ENCODE measurements at regions not wholly inside any gene's neighbourhood (a gene's known extent, or its start where the extent isn't known, plus 50 kb on each side); places are given as distances from the start of the nearest gene placed in this dataset.

DNA sequence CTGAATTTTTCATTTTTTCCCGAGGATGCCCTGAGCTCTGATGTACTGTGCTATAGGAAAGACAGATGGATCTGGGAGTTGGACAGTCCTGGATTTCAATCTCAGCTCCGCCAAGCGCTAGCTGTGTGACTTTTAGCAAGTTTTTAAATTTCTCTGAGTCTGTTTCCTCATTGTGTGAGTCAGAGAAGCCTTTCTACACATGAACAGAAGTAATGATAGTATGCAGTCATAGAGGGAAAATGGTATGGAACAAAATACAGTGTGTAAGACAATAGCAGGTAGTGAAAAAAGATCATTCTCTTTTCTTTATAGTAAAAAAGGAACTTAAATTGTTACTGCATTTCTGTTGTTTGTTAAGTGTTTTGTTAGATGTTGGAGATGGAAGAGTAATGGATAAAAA lies 52.4 kb upstream of the PPM1B start:
- TF ChIP-seq, protein P1, sequence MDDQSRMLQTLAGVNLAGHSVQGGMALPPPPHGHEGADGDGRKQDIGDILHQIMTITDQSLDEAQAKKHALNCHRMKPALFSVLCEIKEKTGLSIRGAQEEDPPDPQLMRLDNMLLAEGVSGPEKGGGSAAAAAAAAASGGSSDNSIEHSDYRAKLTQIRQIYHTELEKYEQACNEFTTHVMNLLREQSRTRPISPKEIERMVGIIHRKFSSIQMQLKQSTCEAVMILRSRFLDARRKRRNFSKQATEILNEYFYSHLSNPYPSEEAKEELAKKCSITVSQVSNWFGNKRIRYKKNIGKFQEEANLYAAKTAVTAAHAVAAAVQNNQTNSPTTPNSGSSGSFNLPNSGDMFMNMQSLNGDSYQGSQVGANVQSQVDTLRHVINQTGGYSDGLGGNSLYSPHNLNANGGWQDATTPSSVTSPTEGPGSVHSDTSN (IDR thresholded peaks at IDR 0.05; ENCODE audit: insufficient replicate concordance, low read depth, low read length) = no peak
- TF ChIP-seq, protein P2, sequence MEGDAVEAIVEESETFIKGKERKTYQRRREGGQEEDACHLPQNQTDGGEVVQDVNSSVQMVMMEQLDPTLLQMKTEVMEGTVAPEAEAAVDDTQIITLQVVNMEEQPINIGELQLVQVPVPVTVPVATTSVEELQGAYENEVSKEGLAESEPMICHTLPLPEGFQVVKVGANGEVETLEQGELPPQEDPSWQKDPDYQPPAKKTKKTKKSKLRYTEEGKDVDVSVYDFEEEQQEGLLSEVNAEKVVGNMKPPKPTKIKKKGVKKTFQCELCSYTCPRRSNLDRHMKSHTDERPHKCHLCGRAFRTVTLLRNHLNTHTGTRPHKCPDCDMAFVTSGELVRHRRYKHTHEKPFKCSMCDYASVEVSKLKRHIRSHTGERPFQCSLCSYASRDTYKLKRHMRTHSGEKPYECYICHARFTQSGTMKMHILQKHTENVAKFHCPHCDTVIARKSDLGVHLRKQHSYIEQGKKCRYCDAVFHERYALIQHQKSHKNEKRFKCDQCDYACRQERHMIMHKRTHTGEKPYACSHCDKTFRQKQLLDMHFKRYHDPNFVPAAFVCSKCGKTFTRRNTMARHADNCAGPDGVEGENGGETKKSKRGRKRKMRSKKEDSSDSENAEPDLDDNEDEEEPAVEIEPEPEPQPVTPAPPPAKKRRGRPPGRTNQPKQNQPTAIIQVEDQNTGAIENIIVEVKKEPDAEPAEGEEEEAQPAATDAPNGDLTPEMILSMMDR (IDR thresholded peaks at IDR 0.05 in 2 of 3, conservative IDR thresholded peaks at IDR 0.05 in 1 of 3; ENCODE audit: control insufficient read depth in 2 of 3, extremely low read depth in 1 of 3, insufficient read depth in 1 of 3, low read depth in 3 of 3, low read length in 3 of 3) = no peak
- no peak for TF ChIP-seq ZNF384 (IDR thresholded peaks at IDR 0.05; ENCODE audit: borderline replicate concordance, low read depth, low read length)
- TF ChIP-seq EP300 (IDR thresholded peaks at IDR 0.05; ENCODE audit: borderline replicate concordance in 1 of 2, control insufficient read depth in 1 of 2, low read depth in 2 of 2, low read length in 2 of 2) = no peak
- TF ChIP-seq, protein P3, sequence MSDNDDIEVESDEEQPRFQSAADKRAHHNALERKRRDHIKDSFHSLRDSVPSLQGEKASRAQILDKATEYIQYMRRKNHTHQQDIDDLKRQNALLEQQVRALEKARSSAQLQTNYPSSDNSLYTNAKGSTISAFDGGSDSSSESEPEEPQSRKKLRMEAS (IDR thresholded peaks at IDR 0.05; ENCODE audit: low read depth, low read length) = no peak
- no peak for TF ChIP-seq HCFC1 (IDR thresholded peaks at IDR 0.05; ENCODE audit: low read length)
- TF ChIP-seq NFYB (IDR thresholded peaks at IDR 0.05; ENCODE audit: insufficient read depth, low read depth, low read length) = no peak
- no peak for TF ChIP-seq MTA3 (IDR thresholded peaks at IDR 0.05; ENCODE audit: borderline replicate concordance, low read length)
- TF ChIP-seq CREM (IDR thresholded peaks at IDR 0.05; ENCODE audit: low read depth) = no peak
- no peak for TF ChIP-seq ZNF217 (IDR thresholded peaks at IDR 0.05)
